ENCODE measurements at regions not wholly inside any gene's neighbourhood (a gene's known extent, or its start where the extent isn't known, plus 50 kb on each side); places are given as distances from the start of the nearest gene placed in this dataset.

GRCh38 chr12:14256121-14256520 lies 109.4 kb upstream of the ATF7IP start:
- TF ChIP-seq POLR2AphosphoS5 (IDR thresholded peaks at IDR 0.05; ENCODE audit: borderline replicate concordance, low read depth, low read length): no peak
- no peak for TF ChIP-seq EZH2 (IDR thresholded peaks at IDR 0.05)
- TF ChIP-seq FOXP2 (optimal IDR thresholded peaks at IDR 0.05; ENCODE audit: control extremely low read depth, extremely low read length, insufficient read depth): no peak
